ENCODE measurements at regions not wholly inside any gene's neighbourhood (a gene's known extent, or its start where the extent isn't known, plus 50 kb on each side); places are given as distances from the start of the nearest gene placed in this dataset.

DNA sequence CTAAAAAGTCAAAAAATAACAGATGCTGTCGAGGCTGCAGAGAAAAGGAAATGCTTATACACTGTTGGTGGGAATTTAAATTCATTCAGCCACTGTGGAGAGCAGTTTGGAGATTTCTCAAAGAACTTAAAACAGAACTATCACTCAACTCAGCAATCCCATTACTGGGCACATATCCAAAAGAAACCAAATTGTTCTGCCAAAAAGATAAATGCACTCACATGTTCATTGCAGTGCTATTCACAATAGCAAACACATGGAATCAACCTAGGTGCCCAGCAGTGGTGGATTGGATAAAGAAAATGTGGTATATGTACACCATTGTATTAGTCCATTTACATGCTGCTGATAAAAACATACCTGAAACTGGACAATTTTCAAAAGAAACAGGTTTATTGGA, 116.0 kb upstream of the VGLL2 start:
- TF ChIP-seq, protein P1, sequence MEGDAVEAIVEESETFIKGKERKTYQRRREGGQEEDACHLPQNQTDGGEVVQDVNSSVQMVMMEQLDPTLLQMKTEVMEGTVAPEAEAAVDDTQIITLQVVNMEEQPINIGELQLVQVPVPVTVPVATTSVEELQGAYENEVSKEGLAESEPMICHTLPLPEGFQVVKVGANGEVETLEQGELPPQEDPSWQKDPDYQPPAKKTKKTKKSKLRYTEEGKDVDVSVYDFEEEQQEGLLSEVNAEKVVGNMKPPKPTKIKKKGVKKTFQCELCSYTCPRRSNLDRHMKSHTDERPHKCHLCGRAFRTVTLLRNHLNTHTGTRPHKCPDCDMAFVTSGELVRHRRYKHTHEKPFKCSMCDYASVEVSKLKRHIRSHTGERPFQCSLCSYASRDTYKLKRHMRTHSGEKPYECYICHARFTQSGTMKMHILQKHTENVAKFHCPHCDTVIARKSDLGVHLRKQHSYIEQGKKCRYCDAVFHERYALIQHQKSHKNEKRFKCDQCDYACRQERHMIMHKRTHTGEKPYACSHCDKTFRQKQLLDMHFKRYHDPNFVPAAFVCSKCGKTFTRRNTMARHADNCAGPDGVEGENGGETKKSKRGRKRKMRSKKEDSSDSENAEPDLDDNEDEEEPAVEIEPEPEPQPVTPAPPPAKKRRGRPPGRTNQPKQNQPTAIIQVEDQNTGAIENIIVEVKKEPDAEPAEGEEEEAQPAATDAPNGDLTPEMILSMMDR (IDR thresholded peaks at IDR 0.05), result no peak
- TF ChIP-seq POLR2A (IDR thresholded peaks at IDR 0.05), result no peak

Data from testis (tissue), 2 donors.